Right lobe of liver (tissue), 6 donors: ENCODE measurements at regions not wholly inside any gene's neighbourhood (a gene's known extent, or its start where the extent isn't known, plus 50 kb on each side); places are given as distances from the start of the nearest gene placed in this dataset.
"Not testable (repeated sequence)": the region's sequence is repeated elsewhere in the genome, so short reads cannot be mapped to it uniquely, and the experiment has no call there.

ENCODE experiments used
- ATAC-seq, 4 donors: fragments of 200-7000 bp; cut with Tn5 transposase; one replicate each; pipeline ENCODE4 v1.9.1; 2020; ENCODE audit warnings: mild to moderate bottlenecking in 4 of 4, moderate library complexity in 4 of 4
- DNase-seq, 3 donors: peaks; one replicate each; pipeline ENCODE4 v3.0.0-alpha.2; 2020
- H3K27ac ChIP-seq, 3 donors: fragments of 200-600 bp; one replicate each; pipeline ENCODE4 v1.8.0; 2022
- H3K27me3 ChIP-seq, 2 donors: fragments of 200-600 bp; one replicate each; pipeline ENCODE4 v1.8.0; 2022
- H3K36me3 ChIP-seq, 4 donors: fragments of 200-600 bp; sonication (generic) in 1 of 4; one replicate each; pipeline versions ENCODE4 v1.5.1 to v1.8.0; 2017 to 2022; ENCODE audit warnings: control low read depth in 1 of 4
- H3K4me1 ChIP-seq, 4 donors: fragments of 200-600 bp; sonication (generic) in 1 of 4; one replicate each; pipeline versions ENCODE4 v1.5.1 to v1.8.0; 2017 to 2022; ENCODE audit warnings: control low read depth in 1 of 4
- H3K4me3 ChIP-seq, 3 donors: fragments of 200-600 bp; one replicate each; pipeline ENCODE4 v1.8.0; 2022
- H3K9me3 ChIP-seq, 4 donors: fragments of 200-600 bp; sonication (generic) in 1 of 4; one replicate each; pipeline versions ENCODE4 v1.5.1 to v1.8.0; 2017 to 2022; ENCODE audit warnings: control low read depth in 1 of 4
- WGBS: methylation state at CpG from one replicate; pipeline ENCODE4 v1.1.6; 2018; ENCODE audit warnings: low coverage, low lambda C conversion rate; ENCODE audit not compliant: insufficient coverage; ENCODE audit errors: missing lambda C conversion rate; 5-methylcytosine and 5-hydroxymethylcytosine counted together
- intact Hi-C, 2 donors: fragments of 100-400 bp; cut with DNase I; formaldehyde crosslinking; loops; one replicate each; pipeline versions ENCODE4 v1.11.2 to v1.14.1; 2022
- TF ChIP-seq, protein P1 (sequence below), 4 donors: fragments of 200-600 bp in 3 of 4; fragments of 450-650 bp in 1 of 4; IDR thresholded peaks; one replicate each; pipeline versions ENCODE4 v1.5.1 to v1.8.0; 2016 to 2022; ENCODE audit warnings: antibody characterized with exemption in 4 of 4, mild to moderate bottlenecking in 2 of 4
- donor health status: DM: no; HTN: yes; CAD: no.
- donor health status: DM: no; HTN: no; CAD: no.
- donor health status: DM: no; HTN: no; CAD: no.
- donor health status: DM: no; HTN: yes; CAD: no.
- donor health status: DM: no; HTN: yes; CAD: no.

DNA sequence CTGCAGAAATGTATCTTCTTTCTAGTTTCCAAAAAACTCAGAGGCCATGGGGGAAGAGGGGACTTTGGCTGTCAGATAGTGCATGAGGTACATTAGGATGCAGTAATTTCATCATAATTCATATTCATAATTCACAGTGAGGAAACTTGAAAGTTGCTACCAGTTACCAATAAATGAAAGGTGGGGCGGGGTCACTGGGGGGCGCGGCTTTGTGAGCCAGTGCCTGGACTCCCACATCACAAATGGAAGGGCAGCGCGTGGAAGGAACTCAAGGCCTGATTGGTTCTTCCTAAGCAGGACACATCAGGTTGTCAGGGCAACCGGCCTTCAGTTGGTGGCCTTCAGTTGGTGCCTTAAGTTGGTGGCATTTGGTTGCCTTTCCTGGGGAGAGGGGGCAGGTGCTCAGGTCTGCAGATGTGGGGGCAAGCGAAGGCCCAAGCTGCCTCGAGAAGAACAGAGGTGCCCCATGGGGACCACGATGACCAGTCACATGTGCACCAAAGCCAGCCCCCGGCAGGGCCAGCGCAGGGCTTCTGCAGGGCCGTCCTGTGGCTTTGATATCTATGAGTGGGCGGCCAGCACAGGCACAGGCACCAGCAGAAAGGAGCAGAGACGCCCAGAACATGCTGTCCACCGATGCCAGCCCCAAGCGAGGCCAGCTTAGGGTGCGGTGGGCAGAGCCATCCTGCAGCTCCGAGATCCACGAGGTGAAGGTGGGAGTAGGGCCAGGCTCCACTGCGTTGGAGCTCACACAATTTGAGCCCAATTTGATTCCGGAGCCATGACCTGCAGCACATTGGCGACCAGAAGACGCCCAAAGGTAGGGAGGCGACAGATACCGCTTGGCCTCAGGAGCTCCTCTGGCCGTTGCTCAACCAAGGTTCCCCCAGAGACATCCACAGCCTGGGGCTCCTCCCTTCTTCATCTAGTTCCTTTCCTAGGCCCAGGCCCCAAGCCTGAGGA, 3248.2 kb upstream of the OR11H1 start:
- H3K4me3 ChIP-seq, ATAC-seq, H3K36me3 ChIP-seq, H3K9me3 ChIP-seq, intact Hi-C loops, H3K27me3 ChIP-seq, H3K27ac ChIP-seq, H3K4me1 ChIP-seq: not testable (repeated sequence)
- DNase-seq = peak in 2 of 3 donors; percentile 17 to 39
- WGBS = 57% methylated on average over 15 of the region's 26 CpGs

DNA sequence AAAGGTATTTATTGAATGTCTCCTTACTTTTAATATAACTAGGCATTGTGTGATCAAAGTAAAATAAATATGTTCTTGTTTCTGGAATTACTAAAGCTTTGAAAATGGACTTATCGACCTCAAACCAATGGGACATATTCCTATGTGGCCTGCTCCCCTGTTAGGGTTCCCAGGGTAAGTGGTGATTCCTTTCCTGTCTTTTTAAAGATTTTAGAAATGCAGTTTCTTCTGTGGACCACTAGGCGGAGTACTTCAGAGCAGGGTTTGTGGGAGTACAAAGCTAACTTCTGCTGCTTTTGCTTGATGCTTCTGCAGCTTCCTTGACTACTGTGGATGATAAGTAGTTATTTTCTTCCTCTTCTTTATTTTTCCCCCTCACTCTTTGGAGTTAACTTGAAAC, 3243.3 kb upstream of the OR11H1 start:
- H3K4me1 ChIP-seq, DNase-seq, H3K27ac ChIP-seq, ATAC-seq, intact Hi-C loops, H3K27me3 ChIP-seq, H3K4me3 ChIP-seq, H3K36me3 ChIP-seq, H3K9me3 ChIP-seq: not testable (repeated sequence)
- 0% methylated on average over 2 of the region's 2 CpGs for WGBS
- TF ChIP-seq, protein P1, sequence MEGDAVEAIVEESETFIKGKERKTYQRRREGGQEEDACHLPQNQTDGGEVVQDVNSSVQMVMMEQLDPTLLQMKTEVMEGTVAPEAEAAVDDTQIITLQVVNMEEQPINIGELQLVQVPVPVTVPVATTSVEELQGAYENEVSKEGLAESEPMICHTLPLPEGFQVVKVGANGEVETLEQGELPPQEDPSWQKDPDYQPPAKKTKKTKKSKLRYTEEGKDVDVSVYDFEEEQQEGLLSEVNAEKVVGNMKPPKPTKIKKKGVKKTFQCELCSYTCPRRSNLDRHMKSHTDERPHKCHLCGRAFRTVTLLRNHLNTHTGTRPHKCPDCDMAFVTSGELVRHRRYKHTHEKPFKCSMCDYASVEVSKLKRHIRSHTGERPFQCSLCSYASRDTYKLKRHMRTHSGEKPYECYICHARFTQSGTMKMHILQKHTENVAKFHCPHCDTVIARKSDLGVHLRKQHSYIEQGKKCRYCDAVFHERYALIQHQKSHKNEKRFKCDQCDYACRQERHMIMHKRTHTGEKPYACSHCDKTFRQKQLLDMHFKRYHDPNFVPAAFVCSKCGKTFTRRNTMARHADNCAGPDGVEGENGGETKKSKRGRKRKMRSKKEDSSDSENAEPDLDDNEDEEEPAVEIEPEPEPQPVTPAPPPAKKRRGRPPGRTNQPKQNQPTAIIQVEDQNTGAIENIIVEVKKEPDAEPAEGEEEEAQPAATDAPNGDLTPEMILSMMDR (IDR thresholded peaks at IDR 0.05) = peak in 3 of 4 donors; percentile 19 to 34 (median 26)

DNA sequence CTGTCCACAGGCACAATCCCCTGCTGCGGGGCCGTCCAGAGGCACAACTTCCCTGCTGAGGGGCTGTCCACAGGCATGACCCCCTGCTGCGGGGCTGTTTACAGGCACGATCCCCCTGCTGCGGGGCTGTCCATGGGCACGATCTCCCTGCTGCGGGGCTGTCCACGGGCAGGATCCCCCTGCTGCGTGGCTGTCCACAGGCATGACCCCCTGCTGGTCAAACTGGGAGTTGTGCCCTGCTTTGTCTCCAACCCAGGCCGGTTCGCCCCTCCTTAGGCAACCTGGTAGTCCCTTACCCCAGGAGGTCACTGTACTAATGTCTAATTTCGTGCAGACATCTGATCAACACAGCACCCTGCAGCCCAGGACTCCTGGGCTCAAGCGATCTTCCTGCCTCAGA, 3230.6 kb upstream of the OR11H1 start:
- ATAC-seq, H3K4me1 ChIP-seq, H3K4me3 ChIP-seq, intact Hi-C loops, H3K27me3 ChIP-seq, H3K36me3 ChIP-seq, H3K9me3 ChIP-seq, H3K27ac ChIP-seq: not testable (repeated sequence)
- DNase-seq = peak in 1 of 3 donors; percentile 61
- WGBS = 61% methylated on average over 4 of the region's 13 CpGs
